ENCODE measurements at regions not wholly inside any gene's neighbourhood (a gene's known extent, or its start where the extent isn't known, plus 50 kb on each side); places are given as distances from the start of the nearest gene placed in this dataset.
"Not testable (repeated sequence)": the region's sequence is repeated elsewhere in the genome, so short reads cannot be mapped to it uniquely, and the experiment has no call there.

DNA sequence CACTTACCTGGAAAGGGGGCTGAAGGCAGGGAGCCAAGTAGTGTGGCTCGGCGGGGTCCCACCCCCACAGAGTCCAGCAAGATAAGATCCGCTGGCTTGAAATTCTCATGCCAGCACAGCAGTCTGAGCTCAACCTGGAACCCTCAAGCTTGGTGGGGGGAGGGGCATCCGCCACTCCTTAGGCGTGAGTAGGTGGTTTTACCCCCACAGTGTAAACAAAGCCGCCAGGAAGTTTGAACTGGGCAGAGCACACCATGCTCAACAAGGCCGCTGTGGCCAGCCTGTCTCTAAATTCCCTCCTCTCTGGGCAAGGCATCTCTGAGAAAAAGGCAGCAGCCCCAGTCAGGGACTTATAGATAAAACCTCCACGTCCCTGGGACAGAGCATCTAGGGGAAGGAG is 156.3 kb downstream of the KBTBD8 start:
- DNase-seq (ENCODE audit: low read depth), result no peak

DNA sequence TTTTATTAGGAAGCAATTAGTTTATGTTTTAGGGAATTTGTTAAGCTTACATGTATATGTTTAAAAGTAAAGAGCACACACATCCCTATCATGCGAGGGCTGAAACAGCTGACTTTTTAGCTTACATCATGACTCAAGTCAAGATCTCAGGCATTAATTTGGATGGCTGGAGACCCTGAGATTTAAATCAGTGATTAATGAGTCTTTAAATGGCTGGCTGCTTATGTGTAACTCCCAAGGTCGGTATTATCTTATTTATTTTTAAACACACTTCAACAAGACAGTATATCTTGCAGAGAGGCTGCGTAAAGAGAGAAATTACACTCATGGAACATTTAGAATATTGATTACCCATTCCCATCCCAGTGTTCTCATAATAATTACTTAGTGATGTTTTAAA is 169.4 kb downstream of the KBTBD8 start:
- DNase-seq (ENCODE audit: low read depth), result no peak

DNA sequence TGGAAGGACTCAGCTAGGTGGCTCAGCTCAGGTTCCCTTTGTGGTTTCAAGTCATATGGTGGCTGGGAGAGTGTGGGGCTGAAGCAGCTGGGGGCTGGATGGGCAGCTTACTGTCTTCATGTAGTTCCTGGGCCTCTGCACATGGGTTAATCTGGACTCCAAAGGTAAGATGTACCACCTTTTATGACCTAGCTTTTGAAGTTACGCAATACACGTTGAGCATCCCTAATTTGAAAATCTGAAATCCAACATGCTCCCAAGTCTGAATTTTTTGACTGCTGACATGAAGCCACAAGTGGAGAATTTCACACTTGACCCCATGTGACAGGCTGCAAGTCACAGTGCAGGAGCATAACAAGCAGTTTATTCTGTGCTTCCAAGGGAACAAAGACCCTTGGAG is 173.7 kb downstream of the KBTBD8 start:
- DNase-seq (ENCODE audit: low read depth), result no peak

DNA sequence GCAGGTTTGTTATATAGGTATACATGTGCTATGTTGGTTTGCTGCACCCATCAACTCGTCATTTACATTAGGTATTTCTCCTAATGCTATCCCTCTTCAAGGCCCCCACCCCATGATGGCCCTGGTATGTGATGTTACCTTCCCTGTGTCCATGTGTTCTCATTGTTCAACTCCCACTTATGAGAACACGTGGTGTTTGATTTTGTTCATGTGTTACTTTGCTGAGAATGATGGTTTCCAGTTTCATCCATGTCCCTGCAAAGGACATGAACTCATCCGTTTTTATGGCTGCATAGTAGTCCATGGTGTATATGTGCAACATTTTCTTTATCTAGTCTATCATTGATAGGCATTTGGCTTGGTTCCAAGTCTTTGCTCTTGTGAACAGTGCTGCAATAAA is 175.0 kb downstream of the KBTBD8 start:
- DNase-seq (ENCODE audit: low read depth), result not testable (repeated sequence)

DNA sequence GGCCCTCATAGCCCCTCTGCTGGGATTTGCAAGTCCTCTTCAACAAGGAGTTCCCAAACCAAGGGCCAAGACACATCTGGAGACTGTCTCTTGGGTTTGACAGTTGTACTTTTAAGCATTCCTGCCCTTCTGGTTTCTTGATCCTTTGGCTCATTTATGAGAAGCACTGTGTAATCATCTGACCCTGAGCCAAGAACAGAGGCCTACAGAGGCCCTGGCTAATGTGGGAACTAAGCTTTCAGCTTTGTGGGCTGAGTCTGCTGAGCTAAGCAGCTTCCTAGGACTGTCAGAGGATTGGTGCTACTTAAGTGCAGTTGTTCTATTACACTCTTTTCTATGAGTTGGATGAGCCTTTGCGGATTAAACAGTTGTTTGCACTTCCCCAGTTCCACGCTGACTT is 178.3 kb downstream of the KBTBD8 start:
- DNase-seq (ENCODE audit: low read depth), result no peak

DNA sequence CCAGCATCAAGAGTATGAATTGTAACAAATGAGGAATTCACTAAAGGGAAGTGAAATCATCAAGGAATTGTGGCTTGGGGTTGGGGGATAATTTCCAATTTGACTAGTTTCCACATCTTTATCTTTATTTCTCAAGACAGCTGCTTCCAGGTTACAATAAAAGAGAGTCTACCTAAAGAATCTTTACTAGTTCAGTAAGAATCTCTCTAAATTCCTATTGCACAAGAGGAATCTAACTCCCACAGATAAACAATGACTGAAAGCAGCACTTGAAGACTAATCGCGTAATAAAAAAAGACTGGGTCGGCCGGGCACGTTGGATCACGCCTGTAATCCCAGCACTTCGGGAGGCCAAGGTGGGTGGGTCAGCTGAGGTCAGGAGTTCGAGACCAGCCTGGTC is 194.4 kb downstream of the KBTBD8 start:
- no peak for DNase-seq (ENCODE audit: low read depth)

DNA sequence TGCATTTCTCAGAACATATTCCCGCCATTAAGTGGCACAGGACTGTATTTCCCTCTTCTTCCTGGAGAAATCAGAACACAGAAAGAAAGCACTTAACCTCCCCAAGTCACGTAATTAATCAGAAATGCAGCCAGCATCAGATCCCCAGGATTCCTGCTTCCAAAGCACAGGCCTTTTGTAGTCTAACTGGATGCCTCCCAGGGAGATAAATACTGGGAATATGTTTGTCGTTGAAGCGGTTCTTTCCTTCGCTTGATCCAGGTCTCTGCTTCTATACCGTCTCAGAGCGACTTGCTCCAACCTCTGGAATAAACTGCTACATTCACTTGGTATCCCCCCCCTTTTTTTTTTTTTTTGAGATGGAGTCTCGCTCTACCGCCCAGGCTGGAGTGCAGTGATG is 198.6 kb downstream of the KBTBD8 start:
- no peak for DNase-seq (ENCODE audit: low read depth)

DNA sequence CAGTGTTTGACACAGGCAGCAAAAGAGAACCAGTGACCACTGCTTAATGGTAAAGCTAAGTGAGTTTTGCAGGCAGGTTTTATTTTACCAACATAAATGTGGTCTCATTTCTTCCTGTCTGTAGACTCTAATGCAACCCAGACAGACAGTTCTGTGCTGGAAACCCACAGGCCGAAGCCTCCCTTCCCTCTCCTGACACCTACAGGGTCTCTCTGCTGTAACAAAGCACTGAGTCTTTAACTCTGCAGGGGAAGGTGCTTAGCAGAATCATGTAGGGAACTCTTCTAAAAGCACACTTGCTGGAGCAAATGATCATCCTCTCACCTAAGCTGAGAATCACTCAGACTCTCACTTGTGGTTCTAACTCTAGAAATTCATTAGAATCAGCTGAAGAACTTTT is 200.3 kb downstream of the KBTBD8 start:
- no peak for DNase-seq (ENCODE audit: low read depth)

DNA sequence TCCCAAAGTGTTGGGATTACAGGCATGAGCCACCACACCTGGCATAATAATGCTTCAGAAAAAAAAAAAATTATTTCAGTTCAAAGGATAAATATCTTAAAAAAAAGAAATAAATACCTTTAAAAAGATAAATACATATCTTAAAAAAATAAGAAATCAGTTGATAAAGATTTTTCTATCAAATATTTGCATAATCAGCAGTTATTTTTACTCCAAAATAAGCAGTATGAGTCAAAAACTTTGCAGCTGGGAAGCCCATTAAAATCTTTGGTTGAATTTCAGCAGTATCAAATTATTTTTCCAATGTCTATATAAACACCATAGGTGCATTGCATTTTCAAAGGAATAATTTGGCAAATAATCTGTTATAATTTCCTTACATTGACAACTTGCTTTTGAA is 202.5 kb downstream of the KBTBD8 start:
- DNase-seq (ENCODE audit: low read depth), result no peak

DNA sequence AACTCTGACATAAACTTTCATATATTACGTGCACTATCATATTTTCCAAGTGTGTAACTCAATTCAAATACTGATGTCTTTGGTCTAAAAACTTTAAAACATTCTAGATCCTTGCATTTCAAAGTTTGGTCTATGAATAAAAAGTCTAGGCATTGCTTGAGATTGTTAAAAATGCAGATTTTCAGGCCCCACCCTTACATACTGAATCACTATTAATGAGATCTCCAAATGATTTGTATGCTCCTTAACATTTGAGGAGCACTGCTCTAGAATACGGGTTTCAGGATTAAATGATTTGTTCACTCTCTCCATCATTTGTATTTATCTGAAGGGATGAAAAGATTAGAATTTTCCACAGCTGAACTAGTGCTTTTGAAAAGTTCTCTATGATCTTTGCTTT is 202.9 kb downstream of the KBTBD8 start:
- no peak for DNase-seq (ENCODE audit: low read depth)

DNA sequence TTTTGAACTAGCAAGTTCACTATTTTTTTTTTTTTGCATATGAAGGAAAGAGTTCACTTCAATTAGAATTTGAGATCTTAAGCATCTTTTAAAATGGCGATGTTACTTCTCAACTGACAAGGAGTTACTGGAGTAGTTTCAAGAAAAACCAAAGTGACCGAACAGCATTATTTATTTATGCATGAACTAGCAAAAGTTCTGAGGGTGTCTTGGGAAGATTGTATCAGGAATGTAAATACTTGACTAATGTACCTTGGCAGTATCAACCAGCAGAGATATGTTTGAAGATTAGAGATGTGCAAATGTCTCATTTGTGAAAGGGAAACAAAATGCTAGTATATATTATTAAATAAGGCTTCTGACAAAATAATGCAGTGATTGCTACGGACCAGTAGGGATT is 203.9 kb downstream of the KBTBD8 start:
- no peak for DNase-seq (ENCODE audit: low read depth)

DNA sequence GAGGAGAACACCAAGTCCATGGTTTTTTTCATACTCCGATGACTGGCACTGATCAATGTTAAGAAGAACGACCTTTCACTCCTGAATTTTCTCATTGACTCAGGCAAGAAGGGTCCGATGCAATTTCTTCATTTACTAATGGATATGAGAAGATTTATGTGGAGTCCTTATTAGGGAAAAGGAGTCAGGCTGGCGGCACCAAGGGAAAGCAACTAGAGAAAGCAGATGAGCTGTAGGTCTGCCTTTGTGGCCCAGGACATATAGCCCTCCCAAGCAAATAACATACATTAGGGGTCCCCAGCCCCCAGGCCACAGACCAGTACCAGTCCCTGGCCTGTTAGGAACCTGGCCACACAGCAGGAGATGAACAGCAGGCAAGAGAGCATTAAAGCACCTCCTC is 206.8 kb downstream of the KBTBD8 start:
- no peak for DNase-seq (ENCODE audit: low read depth)

DNA sequence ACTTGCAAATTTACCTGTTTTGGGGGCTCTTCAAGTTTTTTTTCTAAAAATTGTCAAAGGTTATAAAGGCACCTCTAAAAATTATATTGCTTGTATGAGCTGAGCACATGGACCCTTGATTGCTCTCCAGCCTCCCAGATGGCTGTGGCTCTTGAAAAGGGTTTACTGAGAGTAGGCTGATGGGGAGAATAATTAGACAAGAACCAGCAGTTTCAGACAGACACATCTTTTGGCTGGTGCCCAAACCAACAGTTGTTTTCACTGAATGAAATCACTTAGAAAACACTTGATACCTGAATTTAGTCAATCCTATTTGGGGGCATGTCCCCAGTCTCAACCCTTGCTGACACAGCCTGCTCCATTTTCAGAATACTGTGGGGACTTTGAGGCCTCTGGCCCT is 217.6 kb downstream of the KBTBD8 start:
- no peak for DNase-seq (ENCODE audit: low read depth)

DNA sequence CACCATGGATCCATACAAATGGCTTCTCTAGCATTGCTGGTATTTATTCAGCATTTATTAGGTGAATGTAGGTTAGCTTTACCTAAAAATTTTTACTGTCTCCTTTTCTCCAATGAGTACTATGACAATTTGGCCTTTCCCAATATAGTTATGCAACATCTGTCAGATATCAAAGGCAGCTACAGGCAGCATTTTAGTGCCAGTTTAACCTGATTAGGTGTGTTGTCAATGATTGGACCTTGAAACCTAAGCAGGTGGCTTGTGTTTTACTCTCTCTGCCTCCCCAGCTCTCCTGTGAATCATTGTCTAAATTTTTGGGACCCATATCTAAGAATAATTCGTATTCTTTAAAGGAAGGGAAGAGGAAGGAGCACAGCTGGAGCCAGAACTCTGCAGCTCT is 228.9 kb downstream of the KBTBD8 start:
- no peak for DNase-seq (ENCODE audit: low read depth)

DNA sequence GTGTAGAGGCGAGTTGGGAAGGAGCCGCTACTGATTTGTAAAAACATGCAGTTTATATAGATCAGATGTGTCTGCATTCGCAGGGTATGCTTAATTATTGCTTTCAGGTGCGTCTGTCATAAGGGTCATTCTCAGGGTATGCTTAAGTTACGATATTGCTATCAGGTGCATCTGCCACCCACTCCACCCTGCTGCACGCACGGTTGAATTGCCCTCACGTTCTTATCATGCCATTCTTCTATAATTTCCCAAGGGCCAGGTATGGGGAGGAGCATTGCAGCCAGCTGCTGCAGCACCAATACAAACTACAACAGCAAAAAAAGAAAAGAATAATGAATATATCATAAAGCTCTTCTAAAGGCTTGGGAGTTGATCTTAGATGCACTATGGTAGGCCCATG is 230.0 kb downstream of the KBTBD8 start:
- DNase-seq (ENCODE audit: low read depth), result no peak

DNA sequence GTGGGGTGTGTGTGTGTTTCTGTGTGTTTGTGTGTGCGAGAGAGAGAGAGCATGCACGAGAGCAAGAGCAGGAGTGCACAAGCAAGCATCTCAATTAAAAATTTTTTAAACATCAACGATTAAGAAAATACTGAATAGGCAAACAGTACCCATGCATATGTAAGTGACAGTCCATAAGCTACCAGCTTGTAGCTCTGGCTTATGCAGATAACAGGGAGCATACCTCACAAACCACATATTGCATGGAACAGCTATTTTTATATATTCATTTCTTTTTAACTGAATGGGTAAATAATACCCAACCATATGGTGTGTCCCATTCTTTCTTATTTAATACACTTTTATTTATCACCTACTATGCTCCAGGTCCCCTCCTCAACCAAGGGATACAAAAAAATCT is 234.5 kb downstream of the KBTBD8 start:
- no peak for DNase-seq (ENCODE audit: low read depth)

DNA sequence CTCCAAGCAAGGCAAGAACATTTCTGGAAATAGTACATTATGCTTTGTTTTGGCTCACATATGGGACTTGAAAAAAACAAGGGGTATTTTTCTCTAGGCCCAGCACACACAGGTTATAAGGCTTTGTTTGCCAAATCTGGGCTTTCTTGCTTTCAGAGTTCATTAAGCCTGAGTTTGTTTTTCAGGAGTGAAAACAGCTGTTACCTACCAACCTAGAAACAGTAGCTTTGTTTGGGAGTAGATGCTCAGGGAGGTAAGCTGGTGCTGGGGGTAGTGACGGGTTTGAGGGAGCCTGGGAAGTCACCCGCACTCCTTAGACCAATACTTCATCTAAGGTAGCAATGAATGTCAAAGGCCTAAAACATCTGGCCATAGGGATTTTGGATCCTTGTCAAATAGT is 241.2 kb downstream of the KBTBD8 start:
- DNase-seq (ENCODE audit: low read depth), result no peak

DNA sequence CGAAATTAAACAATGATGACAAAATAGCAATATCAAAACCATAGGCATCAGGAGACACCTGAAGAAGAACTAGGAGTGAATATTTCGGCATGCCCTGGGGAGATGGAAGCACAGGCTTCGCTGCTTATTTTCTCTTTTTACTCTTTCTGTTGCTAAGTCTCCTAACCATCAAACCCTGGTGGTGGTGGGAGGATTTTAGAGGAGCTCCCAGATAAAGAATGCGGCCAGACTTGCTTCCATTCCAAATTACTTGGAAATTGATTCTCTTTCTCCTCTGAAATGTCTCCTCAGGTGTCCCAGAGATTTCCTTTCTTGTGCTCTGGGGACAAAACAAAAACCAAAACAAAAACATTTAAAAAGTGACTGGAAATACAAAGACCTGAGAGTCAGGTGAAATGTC is 243.0 kb downstream of the KBTBD8 start:
- DNase-seq (ENCODE audit: low read depth), result no peak

DNA sequence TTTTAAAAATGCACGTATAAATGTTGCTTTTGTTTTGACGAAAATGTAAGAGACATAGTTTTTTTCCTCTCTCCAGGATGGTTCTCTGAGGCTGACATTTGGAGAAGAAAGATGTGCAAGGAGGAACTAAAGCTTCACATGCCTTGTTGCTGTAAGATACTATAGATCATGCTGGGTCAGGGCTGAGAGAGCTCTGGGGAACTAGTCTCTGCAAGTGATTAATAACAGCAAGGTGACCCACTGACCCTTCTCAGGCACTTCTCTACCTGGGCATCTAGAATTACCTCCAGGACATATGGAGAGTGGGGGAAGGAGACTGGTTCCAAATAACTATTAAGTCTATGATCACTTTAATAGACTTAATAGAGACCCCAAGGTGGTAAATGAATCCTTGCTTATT is 246.0 kb downstream of the KBTBD8 start:
- no peak for DNase-seq (ENCODE audit: low read depth)

DNA sequence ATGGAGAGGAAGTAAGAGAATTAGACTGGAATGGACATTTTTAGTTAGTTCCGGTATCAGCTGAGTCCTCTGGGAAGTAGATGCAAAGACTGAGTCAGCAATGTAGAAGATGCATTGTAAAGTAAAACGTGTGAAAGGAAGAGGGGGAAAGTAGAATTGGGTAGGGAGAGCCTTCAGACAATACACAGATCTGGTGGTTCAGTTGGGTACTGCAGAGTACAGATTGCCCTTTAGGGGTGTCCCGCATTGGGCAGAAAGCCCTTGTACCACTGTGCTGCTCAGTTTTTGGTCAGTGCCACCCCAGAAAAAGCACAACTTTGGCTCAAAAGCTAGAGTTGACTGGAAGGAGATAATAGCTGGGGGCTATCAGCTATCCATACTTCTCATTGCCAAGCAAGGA is 247.4 kb downstream of the KBTBD8 start:
- DNase-seq (ENCODE audit: low read depth), result no peak

DNA sequence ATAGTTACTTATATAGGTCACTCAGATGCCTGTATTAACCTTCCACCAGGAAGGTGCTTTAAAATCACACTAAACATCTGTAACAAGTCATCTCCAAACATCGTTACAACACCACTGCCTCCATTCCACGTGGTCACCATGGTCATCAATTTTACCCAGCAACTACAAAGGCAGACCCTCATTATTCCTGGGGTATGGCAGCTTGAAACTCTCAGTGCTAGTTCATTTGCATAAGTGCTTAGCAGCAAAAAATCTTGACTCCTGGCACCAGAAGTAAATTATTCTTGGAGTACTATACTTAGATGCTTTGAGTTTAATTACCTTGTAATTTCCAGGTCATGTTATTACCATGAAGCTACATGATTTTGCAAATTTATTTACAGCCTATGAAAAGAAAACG is 250.6 kb downstream of the KBTBD8 start:
- DNase-seq (ENCODE audit: low read depth), result no peak

DNA sequence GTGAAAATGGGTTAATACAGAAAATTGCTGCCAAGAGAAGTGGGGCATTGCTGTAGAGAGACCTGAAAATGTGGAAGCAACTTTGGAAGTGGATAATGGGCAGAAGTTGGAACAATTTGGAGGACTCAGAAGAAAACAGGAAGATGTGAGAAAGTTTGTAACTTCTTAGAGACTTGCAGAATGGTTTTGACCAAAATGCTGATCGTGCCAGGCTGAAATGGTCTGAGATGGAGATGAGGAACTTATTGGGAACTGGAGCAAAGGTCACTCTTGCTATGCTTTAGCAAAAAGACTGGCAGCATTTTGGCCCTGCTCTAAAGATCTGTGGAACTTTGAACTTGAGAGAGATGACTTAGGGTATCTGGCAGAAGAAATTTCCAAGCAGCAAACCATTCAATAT is 254.8 kb downstream of the KBTBD8 start:
- not testable (repeated sequence) for DNase-seq (ENCODE audit: low read depth)

DNA sequence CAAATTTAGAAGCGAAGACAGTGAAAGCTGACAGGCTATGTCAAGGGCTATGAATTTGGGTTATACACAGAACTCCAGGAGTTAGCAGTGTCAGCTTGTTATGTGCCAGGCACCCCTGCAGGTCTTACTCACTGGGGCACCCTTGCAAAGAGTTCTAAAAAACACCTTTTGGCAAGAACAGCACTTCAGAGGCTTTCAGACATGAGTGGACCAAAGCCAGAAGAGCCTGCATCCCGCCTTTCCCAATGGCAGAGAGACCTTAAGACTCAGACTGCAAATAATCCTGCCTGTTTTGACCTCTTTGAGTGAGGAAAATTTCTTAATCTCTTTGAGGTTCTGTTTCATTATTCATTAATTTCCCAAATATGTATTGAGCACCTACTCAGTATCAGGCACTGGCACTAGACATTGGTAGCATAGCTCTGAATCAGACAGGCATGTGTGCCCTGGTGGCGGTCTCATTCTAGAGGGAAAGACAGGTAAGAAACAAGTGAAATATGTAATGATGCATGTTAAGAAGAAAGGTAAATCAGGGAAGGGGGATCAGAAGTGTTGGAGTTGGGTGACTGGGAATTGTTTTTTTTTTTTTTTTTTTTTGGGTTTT is 280.0 kb downstream of the KBTBD8 start:
- no peak for DNase-seq (ENCODE audit: low read depth)

DNA sequence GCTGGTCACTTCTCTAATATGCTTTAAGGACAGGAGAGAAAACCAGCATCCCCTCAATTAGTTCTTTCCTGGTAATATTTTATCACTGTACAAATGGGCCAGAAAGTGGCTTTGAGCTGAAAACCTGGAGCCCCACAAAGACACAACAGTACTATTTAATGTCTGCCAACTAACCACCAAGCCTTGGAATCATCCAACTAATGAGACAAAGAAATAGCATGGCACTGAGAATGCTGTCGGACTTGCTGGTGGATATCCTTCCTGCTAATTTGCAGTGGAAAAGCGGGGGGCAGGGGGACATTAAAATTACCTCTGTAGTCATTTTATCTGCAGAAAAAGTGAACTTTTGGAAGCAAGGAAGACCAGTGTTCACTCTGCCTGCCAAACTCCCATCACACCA is 288.5 kb downstream of the KBTBD8 start:
- DNase-seq (ENCODE audit: low read depth), result no peak
